GM12891 (cell line): ENCODE measurements at regions not wholly inside any gene's neighbourhood (a gene's known extent, or its start where the extent isn't known, plus 50 kb on each side); places are given as distances from the start of the nearest gene placed in this dataset.

Experiments used
- POLR2A ChIP-seq: IDR thresholded peaks from 2 replicates; pipeline ENCODE4 v1.6.1; 2011; ENCODE audit warnings: low read depth, low read length, control low read depth
- POLR2AphosphoS5 ChIP-seq: IDR thresholded peaks from 2 replicates; pipeline ENCODE4 v1.6.1; 2011; ENCODE audit warnings: low read depth, low read length, control low read depth
- TAF1 ChIP-seq: IDR thresholded peaks from 2 replicates; pipeline ENCODE4 v1.6.1; 2011; ENCODE audit warnings: low read depth, low read length, control low read depth

- TF ChIP-seq POLR2A = no peak
- TF ChIP-seq TAF1 = no peak
- no peak for TF ChIP-seq POLR2AphosphoS5
Observed at GRCh38 chr5:24103451-24104023, 541.2 kb downstream of the CDH10 start.
